NCI-H226 (cell line): ENCODE measurements at regions not wholly inside any gene's neighbourhood (a gene's known extent, or its start where the extent isn't known, plus 50 kb on each side); places are given as distances from the start of the nearest gene placed in this dataset.

Source experiments
- DNase-seq: peaks from one replicate; pipeline ENCODE4 v3.0.0-alpha.2; 2015

- no peak for DNase-seq
Observed at GRCh38 chr19:30083125-30083681, 141.2 kb downstream of the URI1 start.

GRCh38 chr19:30083701-30084156 lies 141.7 kb downstream of the URI1 start:
- DNase-seq: no peak

GRCh38 chr19:30084390-30084819 lies 142.4 kb downstream of the URI1 start:
- DNase-seq: no peak

- DNase-seq: no peak
Observed at GRCh38 chr19:30085394-30085793, 143.4 kb downstream of the URI1 start.

- no peak for DNase-seq
Observed at GRCh38 chr19:30086220-30086619, 144.2 kb downstream of the URI1 start.

GRCh38 chr19:30086916-30087315 lies 144.9 kb downstream of the URI1 start:
- DNase-seq: no peak

- no peak for DNase-seq
Observed at GRCh38 chr19:30087381-30088138, 145.5 kb downstream of the URI1 start.

GRCh38 chr19:30088567-30088966 lies 146.5 kb downstream of the URI1 start:
- no peak for DNase-seq

GRCh38 chr19:30089086-30089665 lies 147.1 kb downstream of the URI1 start:
- DNase-seq: no peak

- no peak for DNase-seq
Observed at GRCh38 chr19:30090476-30090875, 148.4 kb downstream of the URI1 start.

GRCh38 chr19:30090963-30091362 lies 148.9 kb downstream of the URI1 start:
- DNase-seq: no peak

GRCh38 chr19:30091456-30091855 lies 149.4 kb downstream of the URI1 start:
- no peak for DNase-seq

GRCh38 chr19:30091856-30092255 lies 149.8 kb downstream of the URI1 start:
- no peak for DNase-seq

- DNase-seq: no peak
Observed at GRCh38 chr19:30092721-30093569, 150.9 kb downstream of the URI1 start.

- DNase-seq: no peak
Observed at GRCh38 chr19:30093966-30094755, 152.1 kb downstream of the URI1 start.

GRCh38 chr19:30094756-30095140 lies 152.7 kb downstream of the URI1 start:
- no peak for DNase-seq

GRCh38 chr19:30095171-30095570 lies 153.1 kb downstream of the URI1 start:
- DNase-seq: no peak

- DNase-seq: no peak
Observed at GRCh38 chr19:30096596-30097370, 154.7 kb downstream of the URI1 start.

- DNase-seq: no peak
Observed at GRCh38 chr19:30097746-30098280, 155.8 kb downstream of the URI1 start.

GRCh38 chr19:30102239-30102638 lies 160.2 kb downstream of the URI1 start:
- no peak for DNase-seq

GRCh38 chr19:30102666-30103065 lies 160.6 kb downstream of the URI1 start:
- DNase-seq: no peak
